SU-DHL-6 (cell line): ENCODE measurements at regions not wholly inside any gene's neighbourhood (a gene's known extent, or its start where the extent isn't known, plus 50 kb on each side); places are given as distances from the start of the nearest gene placed in this dataset.

Experiments used
- H2AFZ ChIP-seq: fragments of 200-600 bp; sonication (generic); 2 replicates; pipeline ENCODE4 v1.6.1; 2014; ENCODE audit warnings: low read depth, mild to moderate bottlenecking, moderate library complexity, mixed read lengths, antibody characterized with exemption, low read length; ENCODE audit not compliant: severe bottlenecking
- H3F3A ChIP-seq: fragments of 200-600 bp; shearing (Covaris generic); 2 replicates; pipeline ENCODE4 v1.6.0; 2016; ENCODE audit warnings: antibody characterized with exemption, mild to moderate bottlenecking; ENCODE audit not compliant: insufficient read depth
- H3K27ac ChIP-seq: fragments of 200-600 bp; sonication (generic); 2 replicates; pipeline ENCODE4 v1.5.1; 2016; ENCODE audit warnings: low read depth, mild to moderate bottlenecking, low read length, moderate library complexity, mixed read lengths
- H3K27me3 ChIP-seq: fragments of 200-600 bp; sonication (generic), shearing (Covaris generic); 2 replicates; pipeline ENCODE4 v1.6.0; 2014; ENCODE audit warnings: mild to moderate bottlenecking, low read length
- H3K36me3 ChIP-seq: fragments of 200-600 bp; sonication (generic); 2 replicates; pipeline ENCODE4 v1.6.1; 2014; ENCODE audit warnings: mild to moderate bottlenecking, low read length, mixed read lengths
- H3K4me2 ChIP-seq: fragments of 300-600, 200-600 bp; shearing (Covaris generic), sonication (generic); 2 replicates; pipeline ENCODE4 v1.6.0; 2014; ENCODE audit warnings: low read length, low read depth, mild to moderate bottlenecking; ENCODE audit not compliant: poor library complexity, severe bottlenecking
- H3K4me3 ChIP-seq: fragments of 200-600 bp; sonication (generic); 2 replicates; pipeline ENCODE4 v1.5.1; 2014; ENCODE audit warnings: antibody characterized with exemption, low read length, mild to moderate bottlenecking, mixed read lengths; ENCODE audit not compliant: insufficient read depth, poor library complexity, severe bottlenecking
- H3K79me2 ChIP-seq: fragments of 200-600 bp; sonication (generic); 2 replicates; pipeline ENCODE4 v1.6.1; 2014; ENCODE audit warnings: mild to moderate bottlenecking, low read length, moderate library complexity; ENCODE audit not compliant: insufficient read depth
- H3K9ac ChIP-seq: fragments of 200-600 bp; sonication (generic); 2 replicates; pipeline ENCODE4 v1.7.0; 2014; ENCODE audit warnings: mild to moderate bottlenecking, low read length
- H3K9me2 ChIP-seq: fragments of 200-600 bp; sonication (generic); replicated peaks from 2 replicates; pipeline ENCODE4 v1.6.1; 2014; ENCODE audit warnings: low read length; ENCODE audit not compliant: insufficient read depth
- H3K9me3 ChIP-seq: fragments of 200-600 bp; sonication (generic); 2 replicates; pipeline ENCODE4 v1.6.1; 2014; ENCODE audit warnings: low read length, mixed read lengths; ENCODE audit not compliant: insufficient read depth
- H4K20me1 ChIP-seq: fragments of 200-600 bp; sonication (generic); 2 replicates; pipeline ENCODE4 v1.6.1; 2014; ENCODE audit warnings: low read depth, mild to moderate bottlenecking, antibody characterized with exemption, low read length, moderate library complexity, mixed read lengths
- CTCF ChIP-seq: fragments of 200-600 bp; sonication (generic); IDR thresholded peaks from one replicate; pipeline ENCODE4 v1.5.1; 2017; ENCODE audit warnings: antibody characterized with exemption, mild to moderate bottlenecking, low read length, moderate library complexity; ENCODE audit not compliant: insufficient read depth, poor library complexity, severe bottlenecking
- EZH2phosphoT487 ChIP-seq: fragments of 200-600 bp; sonication (generic), shearing (Covaris generic); conservative IDR thresholded peaks from 2 replicates; pipeline ENCODE4 v1.6.1; 2018; ENCODE audit warnings: mild to moderate bottlenecking, antibody characterized with exemption, low read length, moderate library complexity, mixed read lengths

- Histone ChIP-seq H3F3A (no peaks in the 10 kb centered on the region), H3K79me2 (no peaks in the 10 kb centered on the region), H2AFZ (no peak overlapping the region), H3K27me3 (no peaks in the 10 kb centered on the region), H4K20me1 (no peaks in the 10 kb centered on the region), H3K9ac (no peak overlapping the region), H3K4me3 (no peak overlapping the region), H3K36me3 (no peaks in the 10 kb centered on the region), H3K9me3 (no peaks in the 10 kb centered on the region), H3K4me2 (no peak overlapping the region), H3K27ac (no peak overlapping the region), H3K9me2 (no peaks in the 10 kb centered on the region)
- TF ChIP-seq CTCF (no peak), EZH2phosphoT487 (no peak)
Observed at GRCh38 chr21:15281714-15282113, 216.9 kb upstream of the NRIP1 start.

GRCh38 chr21:15282665-15283064, 217.9 kb upstream of the NRIP1 start:
- H3F3A ChIP-seq: no peaks in the 10 kb centered on the region
- no peak overlapping the region for H3K9ac ChIP-seq
- no peak overlapping the region for H3K4me3 ChIP-seq
- H3K27me3 ChIP-seq: no peaks in the 10 kb centered on the region
- H4K20me1 ChIP-seq: no peaks in the 10 kb centered on the region
- H3K27ac ChIP-seq: no peak overlapping the region
- no peaks in the 10 kb centered on the region for H3K79me2 ChIP-seq
- no peaks in the 10 kb centered on the region for H3K36me3 ChIP-seq
- no peak overlapping the region for H2AFZ ChIP-seq
- no peaks in the 10 kb centered on the region for H3K9me3 ChIP-seq
- H3K9me2 ChIP-seq: no peaks in the 10 kb centered on the region
- H3K4me2 ChIP-seq: no peak overlapping the region
- TF ChIP-seq EZH2phosphoT487: no peak
- TF ChIP-seq CTCF: no peak

- Histone ChIP-seq H3K79me2 (no peaks in the 10 kb centered on the region), H3K9ac (no peak overlapping the region), H3K27ac (no peak overlapping the region), H3K27me3 (no peaks in the 10 kb centered on the region), H3K9me3 (no peaks in the 10 kb centered on the region), H4K20me1 (no peaks in the 10 kb centered on the region), H3K9me2 (no peaks in the 10 kb centered on the region), H3K36me3 (no peaks in the 10 kb centered on the region), H2AFZ (no peak overlapping the region), H3F3A (no peaks in the 10 kb centered on the region), H3K4me2 (no peak overlapping the region), H3K4me3 (no peak overlapping the region)
- TF ChIP-seq EZH2phosphoT487: no peak
- no peak for TF ChIP-seq CTCF
Observed at GRCh38 chr21:15283138-15283537, 218.3 kb upstream of the NRIP1 start.

GRCh38 chr21:15283789-15284188, 219.0 kb upstream of the NRIP1 start:
- H2AFZ ChIP-seq: no peak overlapping the region
- no peaks in the 10 kb centered on the region for H4K20me1 ChIP-seq
- TF ChIP-seq CTCF: no peak
- no peak for TF ChIP-seq EZH2phosphoT487
- no peak overlapping the region for H3K4me2 ChIP-seq
- no peak overlapping the region for H3K27ac ChIP-seq
- no peaks in the 10 kb centered on the region for H3F3A ChIP-seq
- no peaks in the 10 kb centered on the region for H3K9me3 ChIP-seq
- no peak overlapping the region for H3K4me3 ChIP-seq
- no peaks in the 10 kb centered on the region for H3K9me2 ChIP-seq
- H3K9ac ChIP-seq: no peak overlapping the region
- no peaks in the 10 kb centered on the region for H3K79me2 ChIP-seq
- no peaks in the 10 kb centered on the region for H3K27me3 ChIP-seq
- H3K36me3 ChIP-seq: no peaks in the 10 kb centered on the region
